Keratinocyte (primary cell): ENCODE measurements at regions not wholly inside any gene's neighbourhood (a gene's known extent, or its start where the extent isn't known, plus 50 kb on each side); places are given as distances from the start of the nearest gene placed in this dataset.
"Not testable (repeated sequence)": the region's sequence is repeated elsewhere in the genome, so short reads cannot be mapped to it uniquely, and the experiment has no call there.

ENCODE experiments used
- EZH2 ChIP-seq: IDR thresholded peaks from one replicate; pipeline ENCODE4 v1.6.1; 2012; ENCODE audit warnings: inconsistent platforms, mild to moderate bottlenecking, low read length, moderate library complexity
- TF ChIP-seq, protein P1 (sequence below), 3 experiments: IDR thresholded peaks in 1 of 3; conservative IDR thresholded peaks in 1 of 3; optimal IDR thresholded peaks in 1 of 3; 2 replicates in 2 of 3; 3 replicates in 1 of 3; pipeline versions ENCODE3 to v1.5.1; 2011; ENCODE audit warnings: low read length in 3 of 3, mild to moderate bottlenecking in 3 of 3, moderate library complexity in 2 of 3, control low read depth in 1 of 3, inconsistent platforms in 1 of 3; ENCODE audit not compliant: insufficient read depth in 2 of 3; ENCODE audit errors: extremely low read depth in 1 of 3

DNA sequence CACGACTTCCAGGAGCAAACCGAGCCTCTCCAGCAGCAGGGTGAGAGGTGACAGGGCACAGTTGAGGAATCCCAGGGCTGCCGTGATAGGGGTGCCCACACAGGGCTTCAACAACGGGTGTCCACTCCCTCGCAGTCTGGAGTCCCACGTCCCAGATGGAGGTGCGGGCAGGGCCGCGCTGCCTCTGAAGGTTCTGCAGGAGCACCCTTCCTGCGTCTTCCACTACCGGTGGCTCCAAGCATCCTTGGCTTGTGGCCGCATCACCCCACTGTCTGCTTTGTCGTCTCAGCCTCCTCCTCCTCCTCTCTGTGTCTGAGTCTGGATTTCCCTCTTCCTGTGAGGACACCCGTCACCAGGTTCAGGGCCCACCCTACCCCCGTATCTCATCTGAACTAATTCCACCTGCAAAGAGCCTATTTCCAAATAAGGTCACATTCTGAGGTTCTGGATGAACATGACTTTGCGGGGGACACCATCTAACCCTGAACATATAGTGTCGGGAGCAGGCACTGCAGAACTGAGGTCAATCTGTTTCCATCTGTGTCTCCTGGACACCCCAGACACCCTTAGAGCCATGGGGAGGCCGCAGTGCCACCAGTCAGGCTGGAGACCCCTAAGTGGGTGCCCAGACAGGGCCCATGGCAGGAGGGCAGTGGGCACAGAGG lies 117.3 kb upstream of the FOXD4L5 start:
- TF ChIP-seq, protein P1, sequence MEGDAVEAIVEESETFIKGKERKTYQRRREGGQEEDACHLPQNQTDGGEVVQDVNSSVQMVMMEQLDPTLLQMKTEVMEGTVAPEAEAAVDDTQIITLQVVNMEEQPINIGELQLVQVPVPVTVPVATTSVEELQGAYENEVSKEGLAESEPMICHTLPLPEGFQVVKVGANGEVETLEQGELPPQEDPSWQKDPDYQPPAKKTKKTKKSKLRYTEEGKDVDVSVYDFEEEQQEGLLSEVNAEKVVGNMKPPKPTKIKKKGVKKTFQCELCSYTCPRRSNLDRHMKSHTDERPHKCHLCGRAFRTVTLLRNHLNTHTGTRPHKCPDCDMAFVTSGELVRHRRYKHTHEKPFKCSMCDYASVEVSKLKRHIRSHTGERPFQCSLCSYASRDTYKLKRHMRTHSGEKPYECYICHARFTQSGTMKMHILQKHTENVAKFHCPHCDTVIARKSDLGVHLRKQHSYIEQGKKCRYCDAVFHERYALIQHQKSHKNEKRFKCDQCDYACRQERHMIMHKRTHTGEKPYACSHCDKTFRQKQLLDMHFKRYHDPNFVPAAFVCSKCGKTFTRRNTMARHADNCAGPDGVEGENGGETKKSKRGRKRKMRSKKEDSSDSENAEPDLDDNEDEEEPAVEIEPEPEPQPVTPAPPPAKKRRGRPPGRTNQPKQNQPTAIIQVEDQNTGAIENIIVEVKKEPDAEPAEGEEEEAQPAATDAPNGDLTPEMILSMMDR (optimal IDR thresholded peaks at IDR 0.05 in 1 of 3, IDR thresholded peaks at IDR 0.05 in 1 of 3, conservative IDR thresholded peaks at IDR 0.05 in 1 of 3; ENCODE audit: extremely low read depth in 1 of 3, insufficient read depth in 2 of 3, low read length in 3 of 3) = not testable (repeated sequence)
- not testable (repeated sequence) for TF ChIP-seq EZH2
